Glomerular visceral epithelial cell (primary cell): ENCODE measurements at regions not wholly inside any gene's neighbourhood (a gene's known extent, or its start where the extent isn't known, plus 50 kb on each side); places are given as distances from the start of the nearest gene placed in this dataset.
"Not testable (repeated sequence)": the region's sequence is repeated elsewhere in the genome, so short reads cannot be mapped to it uniquely, and the experiment has no call there.

ENCODE experiments used
- DNase-seq: peaks from one replicate; pipeline ENCODE4 v3.0.0-alpha.2; 2016; ENCODE audit errors: extremely low spot score

- DNase-seq = no peak
Observed at GRCh38 chr7:104264285-104264684, 56.5 kb upstream of the ORC5 start.

GRCh38 chr7:104267701-104268368, 60.0 kb upstream of the ORC5 start:
- DNase-seq = peak; percentile 6

- DNase-seq = no peak
Observed at GRCh38 chr7:104271948-104272347, 56.5 kb upstream of the LHFPL3 start.

DNA sequence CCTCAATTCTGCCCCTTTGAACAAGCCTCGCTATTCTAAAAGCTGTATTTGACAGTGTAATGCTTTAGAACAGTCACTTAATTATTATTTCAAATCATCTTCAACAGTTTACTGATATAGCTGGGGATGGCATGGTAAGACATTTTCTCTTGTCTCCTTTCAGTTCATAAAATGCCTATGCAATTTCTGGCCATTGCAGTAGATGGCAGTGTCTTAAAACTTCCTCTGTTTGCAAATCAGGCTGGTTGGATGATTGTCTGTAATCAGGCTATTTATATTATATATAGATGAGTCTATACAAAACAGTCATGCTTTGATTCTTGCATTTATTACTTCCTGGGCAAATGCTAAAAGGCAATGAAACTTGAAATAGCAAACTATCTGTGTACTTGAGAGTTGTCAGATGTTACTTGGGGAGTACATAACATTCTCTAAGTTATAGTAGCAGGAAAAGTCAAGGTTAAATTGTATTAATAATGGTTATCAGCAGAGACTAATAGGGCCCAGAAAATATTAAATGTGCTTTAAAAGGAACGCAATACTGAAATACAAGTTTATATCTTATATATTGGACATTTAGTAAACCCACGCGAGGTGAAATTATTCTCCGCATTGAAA, 55.5 kb upstream of the LHFPL3 start:
- DNase-seq = peak; percentile 12

- no peak for DNase-seq
Observed at GRCh38 chr7:104275900-104276299, 52.5 kb upstream of the LHFPL3 start.

- not testable (repeated sequence) for DNase-seq
Observed at GRCh38 chr7:104276730-104277129, 51.7 kb upstream of the LHFPL3 start.
